Mucosa of descending colon (tissue), 3 donors: ENCODE measurements at regions not wholly inside any gene's neighbourhood (a gene's known extent, or its start where the extent isn't known, plus 50 kb on each side); places are given as distances from the start of the nearest gene placed in this dataset.
"Not testable (repeated sequence)": the region's sequence is repeated elsewhere in the genome, so short reads cannot be mapped to it uniquely, and the experiment has no call there.

Experiments used
- ATAC-seq: fragments of 200-7000 bp; cut with Tn5 transposase; one replicate; pipeline ENCODE4 v1.9.1; 2020; ENCODE audit warnings: mild to moderate bottlenecking, moderate library complexity
- DNase-seq, 3 donors: peaks; one replicate each; pipeline ENCODE4 v3.0.0-alpha.2; 2020
- H3K36me3 ChIP-seq: fragments of 200-600 bp; one replicate; pipeline ENCODE4 v1.8.0; 2021; ENCODE audit warnings: low read depth, mild to moderate bottlenecking
- H3K4me1 ChIP-seq: fragments of 200-600 bp; one replicate; pipeline ENCODE4 v1.8.0; 2021; ENCODE audit warnings: low read depth, mild to moderate bottlenecking
- H3K4me3 ChIP-seq: fragments of 200-600 bp; one replicate; pipeline ENCODE4 v1.8.0; 2021; ENCODE audit warnings: mild to moderate bottlenecking
- H3K9me3 ChIP-seq: fragments of 200-600 bp; one replicate; pipeline ENCODE4 v1.8.0; 2021; ENCODE audit warnings: mild to moderate bottlenecking
- intact Hi-C, 2 donors: fragments of 100-400 bp; cut with DNase I in 1 of 2; cut with micrococcal nuclease in 1 of 2; formaldehyde crosslinking; loops; one replicate each; pipeline versions ENCODE4 v1.11.0 to v1.11.1; 2022; cut with DNase I, micrococcal nuclease
- TF ChIP-seq, protein P1 (sequence below): fragments of 200-600 bp; IDR thresholded peaks from one replicate; pipeline ENCODE4 v1.8.0; 2022; ENCODE audit warnings: antibody characterized with exemption, mild to moderate bottlenecking
- donor health status: DM: no; HTN: no; CAD: no; lungs with moderate emphysema.
- donor health status: DM: no; HTN: no; CAD: no.
- donor health status: DM: no; HTN: yes; CAD: no.

DNA sequence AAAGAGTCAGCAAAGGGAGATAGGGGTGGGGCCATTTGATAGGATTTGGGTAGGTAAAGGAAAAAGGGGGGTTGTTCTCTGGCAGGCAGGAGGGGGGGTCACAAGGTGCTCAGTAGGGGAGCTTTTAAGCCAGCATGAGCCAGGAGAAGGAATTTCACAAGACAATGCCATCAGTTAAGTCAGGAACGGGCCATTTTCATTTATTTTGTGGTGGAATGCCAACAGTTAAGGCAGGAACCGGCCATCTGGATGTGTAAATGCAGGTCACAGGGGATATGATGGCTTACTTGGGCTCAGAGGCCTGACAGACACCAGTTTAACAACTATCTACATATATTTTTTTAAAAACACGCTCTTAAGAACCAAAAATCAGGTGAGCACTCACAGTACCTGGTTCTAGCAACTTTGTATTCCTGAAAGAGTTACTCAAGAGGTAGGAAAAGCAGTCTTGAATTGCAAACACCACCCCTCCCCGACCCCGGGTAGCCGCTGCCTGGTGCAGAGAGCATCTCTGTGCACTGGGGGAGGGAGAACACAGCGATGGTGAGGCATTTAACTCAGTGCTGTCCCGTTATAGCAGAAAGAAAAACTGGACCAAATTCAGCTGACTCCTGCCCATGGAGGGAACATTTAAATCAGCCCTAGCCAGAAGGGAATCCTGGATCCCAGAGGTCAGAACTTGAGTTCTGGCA is 414.5 kb upstream of the KLHL29 start:
- Histone ChIP-seq H3K9me3 (no peaks in the 10 kb centered on the region), H3K4me1 (no peaks in the 10 kb centered on the region), H3K4me3 (no peak overlapping the region), H3K36me3 (no peaks in the 10 kb centered on the region)
- intact Hi-C loops: no loop called here
- TF ChIP-seq, protein P1, sequence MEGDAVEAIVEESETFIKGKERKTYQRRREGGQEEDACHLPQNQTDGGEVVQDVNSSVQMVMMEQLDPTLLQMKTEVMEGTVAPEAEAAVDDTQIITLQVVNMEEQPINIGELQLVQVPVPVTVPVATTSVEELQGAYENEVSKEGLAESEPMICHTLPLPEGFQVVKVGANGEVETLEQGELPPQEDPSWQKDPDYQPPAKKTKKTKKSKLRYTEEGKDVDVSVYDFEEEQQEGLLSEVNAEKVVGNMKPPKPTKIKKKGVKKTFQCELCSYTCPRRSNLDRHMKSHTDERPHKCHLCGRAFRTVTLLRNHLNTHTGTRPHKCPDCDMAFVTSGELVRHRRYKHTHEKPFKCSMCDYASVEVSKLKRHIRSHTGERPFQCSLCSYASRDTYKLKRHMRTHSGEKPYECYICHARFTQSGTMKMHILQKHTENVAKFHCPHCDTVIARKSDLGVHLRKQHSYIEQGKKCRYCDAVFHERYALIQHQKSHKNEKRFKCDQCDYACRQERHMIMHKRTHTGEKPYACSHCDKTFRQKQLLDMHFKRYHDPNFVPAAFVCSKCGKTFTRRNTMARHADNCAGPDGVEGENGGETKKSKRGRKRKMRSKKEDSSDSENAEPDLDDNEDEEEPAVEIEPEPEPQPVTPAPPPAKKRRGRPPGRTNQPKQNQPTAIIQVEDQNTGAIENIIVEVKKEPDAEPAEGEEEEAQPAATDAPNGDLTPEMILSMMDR: no peak
- DNase-seq: no peak
- ATAC-seq: no peak

DNA sequence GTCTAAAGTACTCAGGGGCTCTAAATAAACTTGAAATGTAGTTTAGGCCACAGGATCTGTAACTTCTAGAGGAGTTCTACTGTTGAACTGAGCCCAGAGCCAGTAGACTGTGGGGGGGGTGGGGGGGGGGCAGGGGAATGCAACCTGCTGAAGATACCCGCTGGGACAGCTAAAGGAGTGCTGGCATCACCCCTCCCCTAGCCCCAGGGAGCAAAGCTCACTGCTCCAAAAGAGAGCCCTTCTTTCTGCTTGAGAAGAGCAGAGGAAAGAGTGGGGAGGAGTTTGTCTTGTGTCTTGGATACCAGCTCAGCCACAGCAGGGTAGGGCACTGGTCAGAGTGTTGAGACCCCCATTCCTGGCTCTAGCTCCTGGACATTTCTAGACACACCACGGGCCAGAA is 414.0 kb upstream of the KLHL29 start:
- ATAC-seq (no peak), DNase-seq (no peak)
- intact Hi-C loops: no loop called here
- Histone ChIP-seq H3K4me1 (no peaks in the 10 kb centered on the region), H3K36me3 (no peaks in the 10 kb centered on the region), H3K4me3 (no peak overlapping the region), H3K9me3 (no peaks in the 10 kb centered on the region)
- TF ChIP-seq, protein P1: no peak

DNA sequence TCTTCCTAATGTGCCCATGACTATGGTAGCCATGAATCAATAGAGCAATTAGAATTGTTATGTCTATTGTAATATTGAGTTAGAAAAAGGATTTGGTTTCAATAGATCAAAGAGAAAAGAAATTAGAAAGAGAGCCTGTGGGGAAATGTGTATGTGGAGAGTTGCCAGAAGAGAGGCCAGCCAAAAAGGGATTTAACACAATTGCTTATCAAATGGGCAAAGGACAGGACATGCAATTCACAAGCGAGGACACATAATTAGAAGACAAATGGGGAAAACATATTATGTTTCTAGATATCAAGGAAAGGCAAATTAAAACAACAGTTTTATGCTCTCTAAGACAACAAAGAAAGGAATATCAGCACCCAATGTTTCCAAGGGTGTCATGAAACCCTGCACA is 403.2 kb upstream of the KLHL29 start:
- TF ChIP-seq, protein P1: no peak
- ATAC-seq: no peak
- H3K4me1 ChIP-seq: no peaks in the 10 kb centered on the region
- no peak for DNase-seq
- intact Hi-C loops: no loop called here
- H3K36me3 ChIP-seq: no peaks in the 10 kb centered on the region
- H3K4me3 ChIP-seq: no peak overlapping the region
- no peaks in the 10 kb centered on the region for H3K9me3 ChIP-seq

DNA sequence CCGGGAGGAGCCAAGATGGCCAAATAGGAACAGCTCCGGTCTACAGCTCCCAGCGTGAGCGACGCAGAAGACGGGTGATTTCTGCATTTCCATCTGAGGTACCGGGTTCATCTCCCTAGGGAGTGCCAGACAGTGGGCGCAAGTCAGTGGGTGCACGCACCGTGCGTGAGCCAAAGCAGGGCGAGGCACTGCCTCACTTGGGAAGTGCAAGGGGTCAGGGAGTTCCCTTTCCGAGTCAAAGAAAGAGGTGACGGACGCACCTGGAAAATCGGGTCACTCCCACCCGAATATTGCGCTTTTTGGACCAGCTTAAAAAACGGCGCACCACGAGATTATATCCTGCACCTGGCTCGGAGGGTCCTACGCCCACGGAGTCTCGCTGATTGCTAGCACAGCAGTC is 400.8 kb upstream of the KLHL29 start:
- intact Hi-C loops, ATAC-seq: not testable (repeated sequence)

DNA sequence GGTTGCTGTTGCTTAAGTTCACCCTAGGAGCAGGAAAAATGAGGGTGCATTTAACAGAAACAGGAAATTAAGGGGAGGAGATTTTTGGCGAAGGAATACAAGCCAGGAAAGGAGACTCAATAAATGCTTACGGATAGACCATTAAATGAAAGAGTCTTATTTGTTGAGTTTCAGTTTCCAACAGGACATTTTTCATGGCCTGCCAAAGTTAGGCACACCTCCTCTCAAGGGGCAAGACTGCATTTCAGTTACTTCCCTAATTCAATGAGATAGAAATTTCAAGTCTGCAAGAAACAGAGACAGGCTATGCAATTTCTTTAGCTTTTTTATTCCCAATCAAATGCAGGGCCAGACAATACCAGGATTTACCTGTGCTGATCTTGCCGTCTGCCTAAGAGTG is 394.7 kb upstream of the KLHL29 start:
- H3K9me3 ChIP-seq: no peaks in the 10 kb centered on the region
- intact Hi-C loops: no loop called here
- H3K4me3 ChIP-seq: no peak overlapping the region
- H3K36me3 ChIP-seq: no peaks in the 10 kb centered on the region
- no peak for DNase-seq
- H3K4me1 ChIP-seq: no peaks in the 10 kb centered on the region
- TF ChIP-seq, protein P1: no peak
- ATAC-seq: no peak

More for the DNA sequence above, 400.8 kb upstream of the KLHL29 start:
- not testable (repeated sequence) for H3K4me1 ChIP-seq, H3K4me3 ChIP-seq, H3K9me3 ChIP-seq, H3K36me3 ChIP-seq, DNase-seq

DNA sequence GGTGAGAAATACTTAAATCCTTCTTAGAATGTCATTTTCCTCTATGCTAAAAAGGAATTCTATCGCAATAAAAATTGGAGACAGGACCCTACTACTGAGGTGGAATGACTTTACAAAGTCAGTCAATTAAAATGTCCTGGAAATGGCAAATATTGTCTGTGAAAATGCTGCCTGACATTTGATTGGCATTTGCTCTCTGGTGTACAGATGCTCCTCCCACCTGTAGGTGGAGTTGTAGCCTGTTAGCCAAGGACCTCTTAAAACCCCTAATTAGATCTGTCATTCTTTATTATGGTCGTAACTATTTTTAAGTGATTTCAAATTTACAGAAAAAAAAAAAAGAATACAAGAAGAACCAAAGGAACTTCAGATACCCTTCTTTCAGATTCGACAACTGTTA is 393.1 kb upstream of the KLHL29 start:
- no peaks in the 10 kb centered on the region for H3K36me3 ChIP-seq
- no peak overlapping the region for H3K4me3 ChIP-seq
- TF ChIP-seq, protein P1: no peak
- no peaks in the 10 kb centered on the region for H3K9me3 ChIP-seq
- DNase-seq (no peak), ATAC-seq (no peak)
- intact Hi-C loops: no loop called here
- no peaks in the 10 kb centered on the region for H3K4me1 ChIP-seq
